Stimulated activated CD4-positive, alpha-beta T cell treated with anti-CD3 and anti-CD28 coated beads, Interleukin-15, amount 100 ng/mL, for 24 hours (primary cell): ENCODE measurements at regions not wholly inside any gene's neighbourhood (a gene's known extent, or its start where the extent isn't known, plus 50 kb on each side); places are given as distances from the start of the nearest gene placed in this dataset.
"Not testable (repeated sequence)": the region's sequence is repeated elsewhere in the genome, so short reads cannot be mapped to it uniquely, and the experiment has no call there.

Source experiments
- DNase-seq: peaks from one replicate; pipeline ENCODE4 v3.0.0-alpha.2; 2020

DNA sequence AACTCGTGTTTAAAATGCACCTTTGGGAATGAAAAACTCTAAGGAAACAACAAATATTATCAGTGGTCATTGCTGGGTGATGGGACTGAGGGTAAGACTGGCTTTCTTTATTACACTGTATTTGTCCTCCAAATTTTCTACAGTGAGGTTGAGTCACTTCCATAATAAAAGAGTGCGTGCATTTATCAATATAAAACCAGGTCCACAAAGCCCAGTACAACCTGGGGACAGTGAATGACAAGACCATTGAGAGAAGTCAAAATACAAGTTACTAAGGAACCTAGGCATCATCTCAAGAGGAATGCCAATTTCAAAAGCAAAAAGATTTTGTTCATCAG is 76.4 kb downstream of the MAGED4 start:
- no peak for DNase-seq

DNA sequence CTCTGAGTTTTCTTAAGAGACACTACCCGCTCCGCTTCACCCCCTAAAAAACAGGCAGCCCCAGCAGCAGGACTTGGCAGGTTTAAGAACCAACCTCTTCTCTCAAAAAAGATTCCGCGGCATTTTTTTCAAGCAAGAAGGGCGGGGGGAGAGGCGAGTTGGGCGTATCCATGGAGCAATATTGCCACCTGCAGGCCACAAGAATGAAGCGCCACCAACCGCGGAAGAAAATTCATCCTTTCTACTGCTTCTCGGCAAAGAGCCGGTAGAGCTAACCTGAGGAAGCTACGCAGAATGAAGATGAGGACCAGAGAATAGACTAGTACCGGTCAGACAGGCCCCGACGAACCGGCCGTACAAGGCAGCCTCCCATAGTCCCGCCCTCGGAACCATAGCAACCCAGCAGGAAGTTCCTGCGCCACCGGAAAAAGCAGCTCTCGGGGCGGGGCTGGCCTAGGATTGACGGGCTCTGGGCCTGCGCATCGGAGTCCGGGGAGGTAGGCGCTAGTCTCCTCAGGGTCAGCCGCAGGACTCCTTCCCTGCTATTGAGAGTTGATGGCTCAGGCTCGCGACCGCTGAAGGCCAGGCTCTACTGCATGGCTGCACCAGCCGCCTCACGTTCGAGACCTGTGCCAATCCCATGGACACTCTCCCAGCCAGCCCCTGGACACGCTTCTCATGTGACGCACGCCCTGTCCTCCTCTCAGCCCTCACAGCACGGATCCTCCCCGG is 76.9 kb downstream of the MAGED4 start:
- peak; percentile 91 for DNase-seq

DNA sequence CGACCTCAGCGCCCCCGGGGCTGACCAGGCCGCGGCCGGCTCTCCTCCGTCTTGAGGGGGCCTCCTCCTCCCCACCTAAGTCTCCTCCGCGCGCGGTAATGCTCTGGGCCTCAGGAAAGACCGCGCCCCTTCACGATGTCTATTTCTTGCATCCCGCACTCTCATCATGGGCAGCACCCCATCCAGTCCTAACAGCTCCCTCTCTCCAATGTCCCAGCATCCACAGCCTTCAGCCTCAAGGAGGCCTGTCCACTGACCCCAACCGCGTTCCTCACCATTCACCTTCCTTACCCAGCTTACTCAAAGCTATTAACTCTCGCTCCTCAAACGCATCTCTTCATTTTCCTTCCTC is 77.5 kb downstream of the MAGED4 start:
- DNase-seq, result peak; percentile 1

GRCh38 chrX:52263417-52263816 is 78.7 kb downstream of the MAGED4 start:
- DNase-seq, result no peak

DNA sequence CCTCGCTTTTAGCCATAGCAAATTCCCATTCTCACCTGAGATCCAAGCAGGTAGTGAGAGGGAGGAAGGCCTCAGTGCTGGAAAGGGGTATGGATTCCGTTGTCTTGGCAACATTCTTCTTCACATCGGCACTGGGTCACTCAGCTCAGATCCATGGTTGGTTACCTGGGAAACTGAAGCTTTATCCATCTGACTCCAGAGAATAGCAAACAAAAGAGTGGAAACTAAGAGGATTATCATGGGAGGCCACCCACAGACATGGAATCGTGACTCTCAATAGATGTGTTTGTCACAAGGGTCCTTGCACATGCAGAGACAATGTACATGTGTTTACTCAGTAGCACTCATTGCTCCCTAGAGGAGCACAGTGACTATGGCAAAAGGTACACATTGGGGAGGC is 81.0 kb downstream of the MAGED4 start:
- no peak for DNase-seq

DNA sequence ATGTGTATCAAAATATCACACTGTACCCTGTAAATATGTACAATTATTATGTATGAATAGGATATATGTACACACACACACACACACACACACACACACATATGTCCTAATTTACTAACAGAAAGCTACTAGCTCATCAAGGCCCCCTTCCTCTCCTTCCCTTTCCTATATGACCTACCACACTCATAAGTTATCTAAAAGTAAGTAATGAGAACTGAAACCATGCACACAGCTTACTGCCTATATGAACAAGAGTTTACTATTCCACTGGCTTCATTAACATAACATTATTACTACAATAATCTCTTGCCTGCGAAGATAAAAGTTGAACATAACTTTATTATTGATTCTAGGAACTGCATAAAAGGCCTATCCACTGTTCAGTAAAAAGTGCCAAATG is 83.8 kb downstream of the MAGED4 start:
- not testable (repeated sequence) for DNase-seq

DNA sequence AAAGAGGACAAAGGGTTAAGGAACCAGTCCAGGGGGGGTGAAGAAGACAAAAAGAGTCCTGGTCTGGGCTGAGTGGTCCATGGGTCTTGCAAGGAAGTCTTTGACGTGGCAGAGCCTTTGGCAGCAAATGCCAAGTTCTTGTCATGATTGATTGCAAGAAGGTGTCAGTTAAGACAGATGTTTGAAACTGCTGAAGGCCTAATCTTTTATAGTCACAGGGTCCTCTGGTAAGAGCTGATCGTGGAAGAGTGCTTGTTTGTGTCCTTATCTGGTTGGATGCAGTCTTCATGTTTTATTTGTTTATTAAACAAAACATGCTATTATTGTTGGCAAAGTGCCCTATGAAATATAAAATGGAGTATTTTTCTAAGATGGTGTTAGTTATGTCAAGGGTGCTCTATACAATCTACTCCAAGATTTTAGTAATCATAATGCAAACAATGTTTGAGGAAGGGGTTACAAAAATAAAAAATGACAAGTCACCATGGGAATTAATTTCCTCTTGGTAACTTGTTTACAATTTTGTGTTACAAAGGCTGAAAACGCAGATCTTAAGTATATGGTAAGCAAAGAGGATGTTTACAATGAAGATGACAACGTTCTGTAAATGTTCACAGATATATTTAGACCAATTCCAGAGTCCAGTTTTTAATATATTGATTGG is 85.9 kb downstream of the MAGED4 start:
- DNase-seq, result no peak

GRCh38 chrX:52271206-52271605 is 86.5 kb downstream of the MAGED4 start:
- DNase-seq, result no peak

- DNase-seq, result no peak
These were observed 91.2 kb upstream of the XAGE2 start for GRCh38 chrX:52277666-52278065.

- no peak for DNase-seq
These were observed 88.0 kb upstream of the XAGE2 start for GRCh38 chrX:52280812-52281211.

GRCh38 chrX:52284865-52285264 is 84.0 kb upstream of the XAGE2 start:
- DNase-seq, result no peak

GRCh38 chrX:52298968-52299367 is 69.9 kb upstream of the XAGE2 start:
- DNase-seq, result not testable (repeated sequence)

- not testable (repeated sequence) for DNase-seq
These were observed 60.3 kb upstream of the XAGE2 start for GRCh38 chrX:52308532-52308931.
